HAP-1 (cell line): ENCODE measurements at regions not wholly inside any gene's neighbourhood (a gene's known extent, or its start where the extent isn't known, plus 50 kb on each side); places are given as distances from the start of the nearest gene placed in this dataset.

Experiments
- DNase-seq, 2 experiments: peaks; one replicate each; pipeline ENCODE4 v3.0.0-alpha.2; 2016 to 2020; ENCODE audit warnings: low spot score in 2 of 2
- H3K27me3 ChIP-seq: fragments of 250-450 bp; sonication (Bioruptor Pico); 2 replicates; pipeline ENCODE4 v1.5.1; 2020; ENCODE audit warnings: low read depth, mild to moderate bottlenecking, moderate library complexity
- H3K36me3 ChIP-seq: fragments of 250-450 bp; sonication (Bioruptor Pico); replicated peaks from 2 replicates; pipeline ENCODE4 v1.5.1; 2020; ENCODE audit warnings: mild to moderate bottlenecking
- H3K4me1 ChIP-seq: fragments of 250-450 bp; sonication (Bioruptor Pico); 2 replicates; pipeline ENCODE4 v1.5.1; 2020; ENCODE audit warnings: mild to moderate bottlenecking
- H3K4me3 ChIP-seq: fragments of 250-450 bp; sonication (Bioruptor Pico); 2 replicates; pipeline ENCODE4 v1.5.1; 2020; ENCODE audit warnings: mild to moderate bottlenecking, moderate library complexity
- H3K9me3 ChIP-seq: fragments of 250-450 bp; sonication (Bioruptor Pico); 2 replicates; pipeline ENCODE4 v1.5.1; 2020; ENCODE audit warnings: mild to moderate bottlenecking, moderate library complexity
- in situ Hi-C: fragments of 300-500 bp; cut with MboI; formaldehyde crosslinking; loops from 3 replicates; pipeline ENCODE4 v1.14.3; 2020; ENCODE audit warnings: low sequenced_read_pairs, inconsistent platforms, mixed read lengths

DNA sequence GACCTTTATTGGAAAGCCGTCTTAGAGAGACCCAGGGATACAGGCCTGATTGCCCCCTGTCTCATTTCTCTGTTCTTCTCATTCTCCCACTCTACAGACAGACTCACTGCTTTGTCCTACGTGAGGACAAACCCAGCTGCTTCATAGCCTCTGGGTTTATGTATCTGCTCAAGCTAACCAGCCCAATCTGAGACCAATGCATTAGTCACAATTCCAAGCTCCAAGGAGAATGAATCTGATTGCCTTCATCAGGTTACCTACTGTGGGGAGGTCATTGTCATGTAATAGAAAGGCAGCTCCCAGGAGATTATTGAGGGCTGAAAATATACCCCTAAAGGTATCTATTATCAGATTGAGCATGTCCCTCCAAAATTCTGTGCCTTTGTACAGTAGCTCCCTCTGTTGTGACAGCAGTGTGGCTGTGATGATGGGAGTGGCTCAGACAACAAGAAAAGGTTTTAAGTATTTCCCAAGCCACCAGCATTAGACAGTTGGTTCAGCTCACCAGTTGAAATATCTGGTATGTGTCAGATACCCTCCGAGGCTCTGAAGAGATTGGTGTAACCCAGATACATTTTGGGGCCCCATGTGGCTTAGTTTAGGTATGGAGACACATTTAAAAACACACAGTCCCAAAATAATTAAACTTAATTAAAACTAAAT is 123.1 kb upstream of the EEPD1 start:
- no peaks in the 10 kb centered on the region for H3K9me3 ChIP-seq
- in situ Hi-C loops: no loop called here
- no peaks in the 10 kb centered on the region for H3K27me3 ChIP-seq
- no peak overlapping the region for H3K4me3 ChIP-seq
- H3K4me1 ChIP-seq: peaks cover 5% of the 10 kb centered on the region; the same call in 1 of the 2 replicates
- no peaks in the 10 kb centered on the region for H3K36me3 ChIP-seq
- DNase-seq: no peak

DNA sequence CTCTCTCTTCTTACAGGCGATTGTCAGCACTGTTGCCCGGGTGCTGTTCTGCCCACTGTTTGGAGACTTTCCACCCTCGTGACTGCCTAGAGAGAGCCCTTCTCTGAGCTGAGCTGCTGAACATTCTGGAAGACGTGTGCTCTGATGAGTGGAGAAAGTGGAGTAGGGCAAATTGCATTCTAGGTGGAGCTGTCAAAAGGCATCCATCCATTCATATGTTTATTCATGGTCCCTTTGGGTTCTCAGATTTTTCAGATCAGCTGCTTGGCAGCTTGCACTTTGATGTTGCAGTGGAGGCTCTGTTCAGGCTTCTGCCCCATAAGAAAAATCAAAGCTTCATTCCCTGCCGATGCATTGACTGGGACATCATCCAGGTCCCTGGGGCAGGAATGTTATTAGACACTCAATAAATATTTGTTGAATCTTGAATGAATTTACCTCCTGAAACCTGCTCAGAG is 120.7 kb upstream of the EEPD1 start:
- in situ Hi-C loops: no loop called here
- DNase-seq: peak in 1 of 2 experiments; percentile 13
- no peaks in the 10 kb centered on the region for H3K9me3 ChIP-seq
- H3K4me3 ChIP-seq: no peak overlapping the region
- no peaks in the 10 kb centered on the region for H3K27me3 ChIP-seq
- H3K36me3 ChIP-seq: no peaks in the 10 kb centered on the region
- peaks cover 13% of the 10 kb centered on the region for H3K4me1 ChIP-seq

DNA sequence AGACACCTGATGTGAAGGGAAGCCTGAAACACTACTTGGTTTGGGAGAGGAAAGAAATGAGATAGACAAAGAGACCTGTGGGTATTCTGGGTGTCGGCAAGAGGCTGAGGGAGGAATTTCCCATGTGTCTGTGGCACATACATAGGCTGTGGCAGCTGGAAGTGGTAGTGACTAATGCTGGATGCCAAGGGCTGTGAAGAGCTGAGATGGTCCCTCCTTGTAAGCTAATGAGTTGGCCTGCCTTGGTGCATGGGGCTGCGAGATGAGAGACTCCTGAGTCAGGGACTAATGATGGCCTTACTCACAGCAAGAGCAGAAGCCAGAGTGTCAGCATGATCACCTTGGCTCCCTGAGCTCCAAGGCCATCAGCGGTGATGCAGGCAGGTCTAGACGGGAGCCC is 119.0 kb upstream of the EEPD1 start:
- Histone ChIP-seq H3K36me3 (no peaks in the 10 kb centered on the region), H3K27me3 (no peaks in the 10 kb centered on the region), H3K4me3 (no peak overlapping the region), H3K9me3 (no peaks in the 10 kb centered on the region), H3K4me1 (peaks cover 20% of the 10 kb centered on the region)
- no peak for DNase-seq
- in situ Hi-C loops: no loop called here

DNA sequence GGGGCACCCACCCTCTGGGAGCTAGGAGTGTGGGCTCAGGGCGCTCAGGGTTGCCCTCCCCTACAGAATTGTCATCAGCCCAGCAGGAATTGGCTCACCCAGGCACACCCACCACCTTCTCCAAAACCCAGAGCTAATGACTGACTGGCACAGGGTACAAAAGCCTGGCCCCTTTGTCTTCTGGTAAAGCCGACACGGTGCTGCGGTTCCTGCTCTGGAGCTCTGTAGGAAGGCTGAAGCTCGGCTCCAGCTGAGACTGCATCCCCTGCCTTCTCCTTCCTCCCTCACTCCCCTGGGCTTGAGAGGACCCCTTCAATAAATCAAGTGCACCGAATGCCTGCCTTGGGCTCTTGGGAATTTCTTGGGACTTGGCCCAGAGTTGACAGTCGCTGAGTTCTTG is 117.9 kb upstream of the EEPD1 start:
- DNase-seq: no peak
- H3K27me3 ChIP-seq: no peaks in the 10 kb centered on the region
- H3K36me3 ChIP-seq: no peaks in the 10 kb centered on the region
- in situ Hi-C loops: no loop called here
- H3K4me3 ChIP-seq: no peak overlapping the region
- no peaks in the 10 kb centered on the region for H3K9me3 ChIP-seq
- H3K4me1 ChIP-seq: peaks cover 20% of the 10 kb centered on the region

DNA sequence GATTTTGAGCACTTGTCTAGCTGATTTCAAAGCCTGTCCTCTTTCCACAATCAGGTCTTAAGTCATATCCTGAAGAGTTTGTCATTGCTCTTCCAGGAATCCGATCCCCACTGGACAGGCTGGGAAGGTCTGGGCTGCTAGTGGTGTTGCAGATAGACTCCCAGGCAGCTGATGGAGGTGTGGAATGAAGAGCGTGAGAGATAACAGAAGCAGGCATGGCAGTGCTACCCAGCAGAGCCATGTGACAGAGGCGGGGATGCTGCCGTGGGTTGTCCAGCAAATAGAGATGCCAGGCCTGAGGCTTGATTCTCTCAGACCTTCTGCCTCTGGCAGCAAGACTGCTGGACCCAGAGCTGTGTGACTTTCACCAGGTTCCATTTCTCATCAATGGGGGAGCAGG is 116.5 kb upstream of the EEPD1 start:
- no peak overlapping the region for H3K4me3 ChIP-seq
- H3K9me3 ChIP-seq: no peaks in the 10 kb centered on the region
- no peak for DNase-seq
- in situ Hi-C loops: no loop called here
- no peaks in the 10 kb centered on the region for H3K27me3 ChIP-seq
- H3K36me3 ChIP-seq: no peaks in the 10 kb centered on the region
- peaks cover 20% of the 10 kb centered on the region for H3K4me1 ChIP-seq

DNA sequence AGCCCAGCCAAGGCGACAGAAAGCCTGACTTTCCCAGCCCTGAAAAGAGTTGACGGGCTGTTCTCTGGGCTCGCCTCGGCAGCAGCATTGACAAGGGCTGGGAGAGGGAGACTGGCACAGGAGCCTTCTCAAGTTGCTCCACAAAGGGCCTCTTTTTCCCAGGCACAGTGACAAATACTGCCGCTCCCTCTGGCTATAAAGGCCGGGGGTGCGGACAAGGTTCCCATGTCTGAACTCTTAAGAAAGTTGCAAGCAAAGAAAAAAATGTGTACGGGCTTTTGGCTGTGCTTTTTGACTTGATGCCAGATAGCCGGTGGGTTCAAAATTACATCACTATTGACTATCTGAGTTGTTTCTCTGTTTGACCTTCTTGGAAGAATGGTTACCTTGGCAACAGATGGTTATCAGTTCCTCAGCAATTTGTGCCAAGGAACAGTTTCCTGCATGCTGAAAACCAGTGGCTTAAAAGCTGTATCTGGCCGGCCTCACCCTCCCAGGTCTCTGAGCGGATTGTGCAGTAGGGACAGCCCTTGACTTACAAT is 115.9 kb upstream of the EEPD1 start:
- Histone ChIP-seq H3K36me3 (no peaks in the 10 kb centered on the region), H3K4me1 (peaks cover 19% of the 10 kb centered on the region), H3K9me3 (no peaks in the 10 kb centered on the region), H3K4me3 (no peak overlapping the region), H3K27me3 (no peaks in the 10 kb centered on the region)
- in situ Hi-C loops: no loop called here
- peak; percentile 70 to 85 for DNase-seq

DNA sequence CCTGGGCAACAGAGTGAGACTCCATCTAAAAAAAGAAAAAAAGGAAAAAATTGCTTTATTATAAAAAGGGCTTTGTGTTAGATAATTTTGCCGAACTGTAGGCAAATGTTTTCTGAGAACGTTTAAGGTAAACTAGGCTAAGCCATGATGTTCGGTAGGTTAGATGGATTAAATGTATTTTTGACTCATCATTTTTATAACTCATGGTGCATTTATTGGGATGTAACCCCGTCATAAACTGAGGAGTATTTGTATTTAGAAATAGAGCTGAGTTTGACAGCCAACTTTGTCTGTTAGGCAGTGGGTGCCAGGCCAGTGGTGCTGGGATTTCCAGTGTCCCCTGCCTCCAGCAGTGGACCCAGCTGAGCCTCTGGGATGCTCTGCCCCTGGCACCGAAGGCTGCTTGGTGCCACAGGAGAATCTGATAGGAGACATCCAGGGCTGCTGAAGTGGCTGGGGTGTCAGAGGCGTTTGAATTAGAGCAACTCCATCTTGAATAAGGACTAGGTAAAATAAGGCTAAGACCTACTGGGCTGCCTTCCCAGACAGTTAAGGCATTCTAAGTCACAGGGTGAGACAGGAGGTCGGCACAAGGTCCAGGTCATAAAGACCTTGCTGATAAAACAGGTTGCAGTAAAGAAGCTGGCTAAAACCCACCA is 114.9 kb upstream of the EEPD1 start:
- Histone ChIP-seq H3K27me3 (no peaks in the 10 kb centered on the region), H3K36me3 (no peaks in the 10 kb centered on the region), H3K9me3 (no peaks in the 10 kb centered on the region), H3K4me1 (peaks cover 15% of the 10 kb centered on the region), H3K4me3 (no peak overlapping the region)
- in situ Hi-C loops: no loop called here
- DNase-seq: no peak

DNA sequence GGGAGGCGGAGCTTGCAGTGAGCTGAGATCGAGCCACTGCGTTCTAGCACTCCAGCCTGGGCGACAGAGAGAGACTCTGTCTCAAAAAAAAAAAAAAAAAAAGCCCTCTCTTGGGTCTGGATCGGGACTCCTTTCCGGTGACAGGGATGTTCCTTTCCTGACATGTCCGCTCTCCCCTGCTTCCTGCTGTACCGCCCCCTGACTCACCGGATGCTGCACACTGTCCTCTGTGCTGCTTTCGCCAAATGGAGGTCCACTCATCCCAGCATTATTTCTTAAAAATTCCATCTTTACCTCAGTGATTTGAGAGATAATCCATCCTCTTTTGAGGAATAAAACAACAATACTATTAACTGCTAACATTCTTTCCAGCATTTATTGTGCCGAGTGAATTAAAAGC is 113.8 kb upstream of the EEPD1 start:
- no peaks in the 10 kb centered on the region for H3K36me3 ChIP-seq
- in situ Hi-C loops: no loop called here
- H3K4me1 ChIP-seq: peaks cover 15% of the 10 kb centered on the region

DNA sequence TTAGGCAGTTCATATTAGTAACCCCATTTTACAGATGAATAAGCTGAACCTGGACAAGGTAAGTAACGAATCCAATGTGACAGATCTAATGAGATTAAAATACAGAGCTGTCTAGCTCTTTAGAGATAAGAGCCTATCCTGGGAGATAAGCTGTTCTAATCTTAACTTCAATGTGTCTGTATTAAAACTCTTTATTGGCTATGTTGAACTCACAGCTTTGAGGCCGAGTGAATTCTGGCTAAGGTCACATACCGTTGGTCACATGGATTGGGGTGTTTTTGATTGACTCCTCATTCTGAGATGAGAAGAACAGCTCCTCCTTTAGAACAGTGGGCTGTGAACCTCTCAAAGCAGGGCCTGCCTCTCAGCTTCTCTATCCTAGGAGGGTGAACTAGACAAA is 113.4 kb upstream of the EEPD1 start:
- Histone ChIP-seq H3K9me3 (no peaks in the 10 kb centered on the region), H3K36me3 (no peaks in the 10 kb centered on the region), H3K4me3 (no peak overlapping the region), H3K4me1 (peaks cover 15% of the 10 kb centered on the region), H3K27me3 (no peaks in the 10 kb centered on the region)
- no peak for DNase-seq
- in situ Hi-C loops: no loop called here

More for the DNA sequence above, 113.8 kb upstream of the EEPD1 start:
- no peak for DNase-seq
- no peaks in the 10 kb centered on the region for H3K9me3 ChIP-seq
- no peaks in the 10 kb centered on the region for H3K27me3 ChIP-seq
- no peak overlapping the region for H3K4me3 ChIP-seq

DNA sequence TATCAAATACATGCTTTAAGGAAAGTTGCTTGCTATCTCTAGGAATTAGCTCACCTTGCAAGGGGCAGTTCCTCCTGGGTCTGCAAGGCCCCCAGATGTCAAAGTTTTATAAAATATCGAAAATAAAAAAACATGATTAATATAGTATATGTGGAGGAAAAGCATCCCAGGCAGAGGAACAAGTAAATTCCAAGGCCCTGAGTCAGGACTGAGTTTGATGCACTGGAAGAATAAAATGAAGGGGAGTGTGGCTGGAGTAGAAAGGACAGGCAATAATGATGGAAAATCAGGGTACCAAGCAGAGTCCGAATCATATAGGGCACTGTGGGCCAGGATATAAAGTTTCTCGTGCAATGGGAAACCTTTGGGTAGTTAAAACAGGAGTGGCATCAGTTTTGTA is 112.4 kb upstream of the EEPD1 start:
- in situ Hi-C loops: no loop called here
- Histone ChIP-seq H3K27me3 (no peaks in the 10 kb centered on the region), H3K4me3 (no peak overlapping the region), H3K9me3 (no peaks in the 10 kb centered on the region), H3K4me1 (peaks cover 15% of the 10 kb centered on the region), H3K36me3 (no peaks in the 10 kb centered on the region)
- DNase-seq: no peak

DNA sequence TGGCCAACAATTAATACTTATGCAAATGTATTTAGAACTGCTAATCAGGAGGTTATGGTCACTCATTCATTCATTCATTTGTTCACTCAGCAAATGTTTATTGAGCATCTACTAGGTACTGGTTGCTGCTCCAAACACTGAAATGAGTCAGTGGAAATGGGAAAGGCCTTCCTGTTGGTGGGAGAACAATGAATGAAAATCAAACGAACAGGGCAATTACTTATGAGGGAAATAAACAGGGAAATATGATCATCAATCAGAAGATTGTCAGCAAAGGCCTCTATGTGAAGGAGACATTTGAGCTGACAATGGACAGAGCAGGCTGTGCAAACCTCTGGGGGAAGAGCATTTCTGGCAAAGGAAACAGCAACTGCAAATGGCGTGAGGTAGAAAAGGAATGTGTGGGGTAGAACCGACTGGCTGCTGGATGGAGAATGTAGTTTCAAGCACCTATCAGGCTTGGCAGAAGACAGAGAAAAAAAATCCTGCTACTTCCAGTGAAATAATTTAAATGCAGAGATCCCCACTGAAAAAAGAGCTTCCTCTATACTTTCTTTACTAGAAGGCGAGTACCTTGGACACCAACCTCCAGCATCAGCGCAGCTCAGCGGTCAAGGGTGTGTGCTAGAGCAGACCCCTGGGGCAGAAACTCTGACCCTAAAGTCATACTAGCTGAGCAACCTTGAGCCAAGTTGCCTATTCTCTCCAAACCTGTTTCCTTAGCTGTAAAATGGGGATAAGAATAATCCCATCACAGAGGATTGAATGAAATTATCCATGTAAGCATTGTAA is 108.8 kb upstream of the EEPD1 start:
- in situ Hi-C loops: no loop called here
- no peaks in the 10 kb centered on the region for H3K4me1 ChIP-seq

DNA sequence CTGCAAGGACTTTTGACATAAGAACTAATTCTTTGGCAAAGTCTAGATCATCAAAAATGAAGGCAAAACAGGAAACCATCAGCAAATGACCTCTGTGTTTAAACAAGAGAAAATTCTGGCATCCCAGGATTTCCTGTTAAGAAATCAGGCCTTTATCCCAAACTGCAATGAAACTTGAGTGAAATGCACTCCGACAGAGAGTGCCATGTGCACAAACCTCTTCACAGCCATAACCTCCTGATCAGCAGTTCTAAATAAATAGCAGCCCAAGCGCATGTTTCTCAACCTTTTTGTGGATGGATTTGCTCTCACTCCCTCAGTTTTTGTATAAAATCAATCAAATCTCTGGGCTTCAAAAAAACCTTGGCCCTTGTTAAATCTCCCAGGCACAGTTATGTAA is 107.7 kb upstream of the EEPD1 start:
- Histone ChIP-seq H3K27me3 (no peaks in the 10 kb centered on the region), H3K4me3 (no peak overlapping the region), H3K36me3 (no peaks in the 10 kb centered on the region), H3K9me3 (no peaks in the 10 kb centered on the region), H3K4me1 (no peaks in the 10 kb centered on the region)
- in situ Hi-C loops: no loop called here
- no peak for DNase-seq

More for the DNA sequence above, 108.8 kb upstream of the EEPD1 start:
- no peaks in the 10 kb centered on the region for H3K27me3 ChIP-seq
- H3K9me3 ChIP-seq: no peaks in the 10 kb centered on the region
- H3K36me3 ChIP-seq: no peaks in the 10 kb centered on the region
- no peak for DNase-seq
- H3K4me3 ChIP-seq: no peak overlapping the region

DNA sequence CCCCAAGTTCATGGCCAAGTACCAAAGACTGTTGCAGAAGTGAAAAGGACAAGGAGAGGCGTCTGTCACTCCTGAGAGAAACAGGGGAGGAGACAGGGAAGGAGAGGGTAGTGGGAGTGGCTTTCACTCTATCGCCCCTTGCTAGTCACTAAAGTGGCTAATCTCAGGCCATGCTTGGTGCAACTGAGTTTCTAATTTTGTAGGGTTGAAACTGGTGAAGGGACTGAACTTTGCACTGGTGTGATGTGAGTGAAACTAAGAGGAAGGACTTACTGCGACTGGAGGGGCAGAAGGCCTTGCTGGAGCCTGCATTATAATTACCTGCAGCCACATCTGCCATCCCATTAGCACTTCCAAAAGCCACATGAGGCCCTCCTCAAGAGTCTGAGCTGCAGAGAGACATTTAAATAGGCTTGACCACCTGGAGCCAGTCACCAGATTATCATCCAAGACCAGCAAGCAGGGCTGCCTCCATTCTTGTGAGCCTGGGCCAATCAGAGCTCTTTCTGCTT is 107.2 kb upstream of the EEPD1 start:
- in situ Hi-C loops: no loop called here
- Histone ChIP-seq H3K27me3 (no peaks in the 10 kb centered on the region), H3K4me1 (no peaks in the 10 kb centered on the region), H3K36me3 (no peaks in the 10 kb centered on the region), H3K4me3 (no peak overlapping the region), H3K9me3 (no peaks in the 10 kb centered on the region)
- DNase-seq: no peak
